KMS-11 (cell line): ENCODE measurements at regions not wholly inside any gene's neighbourhood (a gene's known extent, or its start where the extent isn't known, plus 50 kb on each side); places are given as distances from the start of the nearest gene placed in this dataset.

Experiments
- H2AFZ ChIP-seq: fragments of 200-600 bp; sonication (generic); 2 replicates; pipeline ENCODE4 v1.6.1; 2016; ENCODE audit warnings: antibody characterized with exemption, mixed run types, low read depth
- H3K27ac ChIP-seq: fragments of 200-600 bp; sonication (generic); 2 replicates; pipeline ENCODE4 v1.6.1; 2016; ENCODE audit warnings: mild to moderate bottlenecking, mixed run types
- H3K27me3 ChIP-seq: fragments of 200-600 bp; sonication (generic); 2 replicates; pipeline ENCODE4 v1.6.1; 2017; ENCODE audit warnings: mild to moderate bottlenecking, low read depth, mixed run types, moderate library complexity; ENCODE audit not compliant: insufficient read depth
- H3K36me3 ChIP-seq: fragments of 200-600 bp; sonication (generic); 2 replicates; pipeline ENCODE4 v1.6.1; 2017; ENCODE audit warnings: mild to moderate bottlenecking, mixed run types; ENCODE audit not compliant: insufficient read depth
- H3K4me1 ChIP-seq: fragments of 200-600 bp; sonication (generic); 2 replicates; pipeline ENCODE4 v1.6.1; 2016; ENCODE audit warnings: mild to moderate bottlenecking, low read depth, mixed run types; ENCODE audit not compliant: poor library complexity, severe bottlenecking
- H3K4me2 ChIP-seq: fragments of 200-600 bp; sonication (generic); 2 replicates; pipeline ENCODE4 v1.7.0; 2016; ENCODE audit warnings: mild to moderate bottlenecking, mixed run types
- H3K4me3 ChIP-seq: fragments of 200-600 bp; sonication (generic); IDR thresholded peaks from 2 replicates; pipeline ENCODE4 v1.6.1; 2017; ENCODE audit warnings: low read depth, low read length, mixed read lengths; ENCODE audit not compliant: insufficient read depth
- H3K79me2 ChIP-seq: fragments of 200-600 bp; sonication (generic); 2 replicates; pipeline ENCODE4 v1.6.1; 2016; ENCODE audit warnings: low read depth, mixed run types; ENCODE audit not compliant: insufficient read depth
- H3K9ac ChIP-seq: fragments of 200-600 bp; sonication (generic); 2 replicates; pipeline ENCODE4 v1.6.1; 2016; ENCODE audit warnings: mild to moderate bottlenecking, mixed run types
- H4K20me1 ChIP-seq: fragments of 200-600 bp; sonication (generic); 2 replicates; pipeline ENCODE4 v1.6.1; 2016; ENCODE audit warnings: mild to moderate bottlenecking, mixed run types; ENCODE audit not compliant: insufficient read depth
- CTCF ChIP-seq: fragments of 200-600 bp; sonication (generic); conservative IDR thresholded peaks from 2 replicates; pipeline ENCODE4 v1.6.1; 2017; ENCODE audit warnings: low read depth, mild to moderate bottlenecking, antibody characterized with exemption, low read length, moderate library complexity, mixed read lengths

GRCh38 chr12:19008102-19008501 lies 121.4 kb upstream of the PLEKHA5 start:
- H3K79me2 ChIP-seq = no peaks in the 10 kb centered on the region
- H3K36me3 ChIP-seq = no peaks in the 10 kb centered on the region
- no peak overlapping the region for H3K4me3 ChIP-seq
- no peak overlapping the region for H2AFZ ChIP-seq
- H3K9ac ChIP-seq = no peak overlapping the region
- H3K27ac ChIP-seq = no peak overlapping the region
- H3K4me1 ChIP-seq = no peaks in the 10 kb centered on the region
- H3K27me3 ChIP-seq = no peaks in the 10 kb centered on the region
- H4K20me1 ChIP-seq = no peaks in the 10 kb centered on the region
- no peak overlapping the region for H3K4me2 ChIP-seq
- no peak for TF ChIP-seq CTCF

GRCh38 chr12:19010087-19010486 lies 119.4 kb upstream of the PLEKHA5 start:
- Histone ChIP-seq H3K36me3 (no peaks in the 10 kb centered on the region), H4K20me1 (no peaks in the 10 kb centered on the region), H2AFZ (no peak overlapping the region), H3K4me2 (no peak overlapping the region), H3K27me3 (no peaks in the 10 kb centered on the region), H3K4me1 (no peaks in the 10 kb centered on the region), H3K27ac (no peak overlapping the region), H3K9ac (no peak overlapping the region), H3K4me3 (no peak overlapping the region), H3K79me2 (no peaks in the 10 kb centered on the region)
- TF ChIP-seq CTCF = no peak

- Histone ChIP-seq H3K36me3 (no peaks in the 10 kb centered on the region), H3K27ac (no peak overlapping the region), H3K27me3 (no peaks in the 10 kb centered on the region), H4K20me1 (no peaks in the 10 kb centered on the region), H3K4me2 (no peak overlapping the region), H2AFZ (no peak overlapping the region), H3K4me1 (no peaks in the 10 kb centered on the region), H3K79me2 (no peaks in the 10 kb centered on the region), H3K9ac (no peak overlapping the region), H3K4me3 (no peak overlapping the region)
- TF ChIP-seq CTCF = no peak
These were observed 118.8 kb upstream of the PLEKHA5 start for GRCh38 chr12:19010726-19011125.

- Histone ChIP-seq H3K27ac (no peak overlapping the region), H3K9ac (no peak overlapping the region), H4K20me1 (no peaks in the 10 kb centered on the region), H3K4me1 (no peaks in the 10 kb centered on the region), H3K36me3 (no peaks in the 10 kb centered on the region), H3K27me3 (no peaks in the 10 kb centered on the region), H3K79me2 (no peaks in the 10 kb centered on the region), H3K4me2 (no peak overlapping the region), H3K4me3 (no peak overlapping the region), H2AFZ (no peak overlapping the region)
- TF ChIP-seq CTCF = no peak
These were observed 116.6 kb upstream of the PLEKHA5 start for GRCh38 chr12:19012965-19013364.

- Histone ChIP-seq H3K4me2 (no peak overlapping the region), H3K4me1 (no peaks in the 10 kb centered on the region), H2AFZ (no peak overlapping the region)
These were observed 115.3 kb upstream of the PLEKHA5 start for GRCh38 chr12:19014240-19014639.

More at GRCh38 chr12:19014240-19014639, 115.3 kb upstream of the PLEKHA5 start:
- Histone ChIP-seq H4K20me1 (no peaks in the 10 kb centered on the region), H3K27ac (no peak overlapping the region), H3K9ac (no peak overlapping the region), H3K36me3 (no peaks in the 10 kb centered on the region), H3K79me2 (no peaks in the 10 kb centered on the region), H3K27me3 (no peaks in the 10 kb centered on the region), H3K4me3 (no peak overlapping the region)
- TF ChIP-seq CTCF = no peak
